Testis (tissue), 2 donors: ENCODE measurements at regions not wholly inside any gene's neighbourhood (a gene's known extent, or its start where the extent isn't known, plus 50 kb on each side); places are given as distances from the start of the nearest gene placed in this dataset.

Experiments
- DNase-seq: peaks from one replicate; pipeline ENCODE4 v3.0.0-alpha.2; 2019
- H3K27ac ChIP-seq, 2 donors: fragments of 200-600 bp; sonication (generic); one replicate each; pipeline ENCODE4 v1.5.1; 2019
- H3K27me3 ChIP-seq: fragments of 200-600 bp; sonication (generic); one replicate; pipeline ENCODE4 v1.5.1; 2019
- H3K36me3 ChIP-seq: fragments of 200-600 bp; sonication (generic); one replicate; pipeline ENCODE4 v1.5.1; 2017; ENCODE audit warnings: low read depth; ENCODE audit errors: missing control alignments
- H3K4me1 ChIP-seq: fragments of 200-600 bp; sonication (generic); one replicate; pipeline ENCODE4 v1.5.1; 2019
- H3K4me3 ChIP-seq, 2 donors: fragments of 200-600 bp; sonication (generic); one replicate each; pipeline ENCODE4 v1.5.1; 2017 to 2019
- H3K9me3 ChIP-seq: fragments of 200-600 bp; sonication (generic); one replicate; pipeline ENCODE4 v1.5.1; 2017
- CTCF ChIP-seq, 3 experiments: fragments of 450-650 bp in 2 of 3; fragments of 200-600 bp in 1 of 3; sonication (generic) in 1 of 3; IDR thresholded peaks; one replicate each; pipeline ENCODE4 v1.5.1; 2016 to 2019; ENCODE audit warnings: antibody characterized with exemption in 3 of 3, mild to moderate bottlenecking in 2 of 3, moderate library complexity in 1 of 3
- POLR2A ChIP-seq: fragments of 450-650 bp; IDR thresholded peaks from one replicate; pipeline ENCODE4 v1.6.1; 2017; ENCODE audit warnings: antibody characterized with exemption, mild to moderate bottlenecking, moderate library complexity
- WGBS, 2 donors: methylation state at CpG; one replicate each; pipeline ENCODE4 v1.1.5; 2018; 5-methylcytosine and 5-hydroxymethylcytosine counted together
- intact Hi-C: fragments of 100-400 bp; cut with DNase I; formaldehyde crosslinking; loops from one replicate; pipeline ENCODE4 v1.15.1; 2023; ENCODE audit warnings: low total_unique reads

GRCh38 chr3:99071096-99071495 lies 169.6 kb upstream of the DCBLD2 start:
- H3K4me3 ChIP-seq, result no peak overlapping the region
- H3K9me3 ChIP-seq, result no peaks in the 10 kb centered on the region
- no peaks in the 10 kb centered on the region for H3K36me3 ChIP-seq
- DNase-seq, result no peak
- no peak overlapping the region for H3K27ac ChIP-seq
- no peak for TF ChIP-seq POLR2A
- no peak for TF ChIP-seq CTCF (IDR thresholded peaks at IDR 0.05)
- 80 to 82% methylated on average over 6 of the region's 6 CpGs for WGBS, 2 donors
- H3K27me3 ChIP-seq, result no peaks in the 10 kb centered on the region
- intact Hi-C loops, result no loop called here
- H3K4me1 ChIP-seq, result no peaks in the 10 kb centered on the region

GRCh38 chr3:99069973-99070372 lies 168.5 kb upstream of the DCBLD2 start:
- intact Hi-C loops, result no loop called here
- Histone ChIP-seq H3K27ac (no peak overlapping the region), H3K4me3 (no peak overlapping the region), H3K9me3 (no peaks in the 10 kb centered on the region), H3K36me3 (no peaks in the 10 kb centered on the region), H3K4me1 (no peaks in the 10 kb centered on the region), H3K27me3 (no peaks in the 10 kb centered on the region)
- no peak for TF ChIP-seq POLR2A
- no peak for TF ChIP-seq CTCF (IDR thresholded peaks at IDR 0.05)
- DNase-seq, result no peak
- WGBS, 2 donors, result 78 to 90% methylated on average over 1 of the region's 1 CpG

- H3K4me1 ChIP-seq, result no peaks in the 10 kb centered on the region
- no peak overlapping the region for H3K27ac ChIP-seq
- intact Hi-C loops, result no loop called here
- no peak for TF ChIP-seq CTCF (IDR thresholded peaks at IDR 0.05)
- no peak for DNase-seq
- no peak overlapping the region for H3K4me3 ChIP-seq
- H3K36me3 ChIP-seq, result no peaks in the 10 kb centered on the region
- 77 to 79% methylated on average over 4 of the region's 4 CpGs for WGBS, 2 donors
- no peaks in the 10 kb centered on the region for H3K9me3 ChIP-seq
- no peaks in the 10 kb centered on the region for H3K27me3 ChIP-seq
These were observed 165.4 kb upstream of the DCBLD2 start for GRCh38 chr3:99066863-99067262.

- Histone ChIP-seq H3K4me1 (no peaks in the 10 kb centered on the region), H3K36me3 (no peaks in the 10 kb centered on the region), H3K27me3 (no peaks in the 10 kb centered on the region), H3K4me3 (no peak overlapping the region), H3K27ac (no peak overlapping the region), H3K9me3 (no peaks in the 10 kb centered on the region)
- intact Hi-C loops, result no loop called here
- DNase-seq, result no peak
- TF ChIP-seq CTCF (IDR thresholded peaks at IDR 0.05), result no peak
- TF ChIP-seq POLR2A, result no peak
- WGBS, 2 donors, result 25 to 65% methylated on average over 1 of the region's 1 CpG
These were observed 147.7 kb upstream of the DCBLD2 start for GRCh38 chr3:99049164-99049563.

GRCh38 chr3:99041747-99042146 lies 140.3 kb upstream of the DCBLD2 start:
- H3K27ac ChIP-seq, result no peak overlapping the region
- TF ChIP-seq POLR2A (no peak), CTCF (IDR thresholded peaks at IDR 0.05) (no peak)
- no peaks in the 10 kb centered on the region for H3K4me1 ChIP-seq
- 84 to 88% methylated on average over 2 of the region's 2 CpGs for WGBS, 2 donors
- DNase-seq, result no peak
- intact Hi-C loops, result no loop called here
- H3K36me3 ChIP-seq, result no peaks in the 10 kb centered on the region
- H3K4me3 ChIP-seq, result no peak overlapping the region
- H3K27me3 ChIP-seq, result no peaks in the 10 kb centered on the region
- no peaks in the 10 kb centered on the region for H3K9me3 ChIP-seq
